ENCODE measurements at regions not wholly inside any gene's neighbourhood (a gene's known extent, or its start where the extent isn't known, plus 50 kb on each side); places are given as distances from the start of the nearest gene placed in this dataset.

- Histone ChIP-seq H3K4me2 (ENCODE audit: insufficient read depth, insufficient read length, low read length) (no peak overlapping the region), H3K27ac (ENCODE audit: insufficient read length, low read depth, low read length) (no peak overlapping the region), H3K18ac (ENCODE audit: insufficient read length, low read depth, low read length) (no peak overlapping the region), H4K20me1 (ENCODE audit: control insufficient read depth, insufficient read depth, insufficient read length) (no peaks in the 10 kb centered on the region), H2AK5ac (ENCODE audit: insufficient read length, low read length) (no peak overlapping the region), H3T11ph (ENCODE audit: low read length) (no peak overlapping the region), H3K79me2 (ENCODE audit: insufficient read depth, low read length) (no peaks in the 10 kb centered on the region), H4K8ac (replicated peaks; ENCODE audit: insufficient read length, low read depth, low read length) (no peak overlapping the region), H4K91ac (ENCODE audit: insufficient read length, low read depth, low read length) (no peak overlapping the region), H2BK20ac (ENCODE audit: low read depth, low read length, poor library complexity, severe bottlenecking) (no peak overlapping the region), H4K5ac (ENCODE audit: insufficient read length, low read depth, low read length) (no peak overlapping the region), H3K79me1 (ENCODE audit: insufficient read depth, low read depth, low read length, poor library complexity, severe bottlenecking) (no peaks in the 10 kb centered on the region), H3K14ac (ENCODE audit: insufficient read depth, low read length) (no peak overlapping the region), H2AFZ (ENCODE audit: low read length) (no peak overlapping the region), H3K23ac (ENCODE audit: insufficient read length, low read depth, low read length) (no peak overlapping the region), H3K4ac (ENCODE audit: low read depth, low read length) (no peak overlapping the region), H3K56ac (ENCODE audit: insufficient read length, low read depth, low read length) (no peak overlapping the region), H2BK15ac (ENCODE audit: low read depth, low read length) (no peak overlapping the region), H3K4me1 (ENCODE audit: insufficient read depth, low read length) (peaks cover 3% of the 10 kb centered on the region; the same call in 1 of the 2 replicates), H2BK5ac (ENCODE audit: insufficient read length, low read length) (no peak overlapping the region), H2BK120ac (ENCODE audit: low read depth, low read length, poor library complexity, severe bottlenecking) (no peak overlapping the region), H3K23me2 (ENCODE audit: insufficient read length, low read depth, low read length, poor library complexity, severe bottlenecking) (no peaks in the 10 kb centered on the region), H2BK12ac (ENCODE audit: insufficient read length, low read depth, low read length) (no peak overlapping the region), H3K9ac (ENCODE audit: extremely low read depth, insufficient read length, low read length) (no peak overlapping the region), H3K9me3 (ENCODE audit: control insufficient read depth, low read depth, low read length) (no peaks in the 10 kb centered on the region), H3K27me3 (ENCODE audit: insufficient read depth, low read length) (no peaks in the 10 kb centered on the region)
- WGBS (ENCODE audit: extremely low coverage, insufficient read length, low lambda C conversion rate): no CpG with 5 or more reads among the region's 1 CpG
- Mint-ChIP-seq H3K9me3 (no peaks in the 10 kb centered on the region), H3K36me3 (ENCODE audit: insufficient read depth in 1 of 3, low read depth in 3 of 3) (peaks cover 0 to 2% (median 0%) of the 10 kb centered on the region in 3 experiments; a peak in 2 of 7 replicates), H3K27me3 (ENCODE audit: low read depth) (no peaks in the 10 kb centered on the region; the same call in 1 of the 2 replicates), H3K4me3 (no peak overlapping the region), H3K4me1 (peaks cover 18 to 21% of the 10 kb centered on the region in 2 experiments), H3K27ac (no peak overlapping the region)
- TF ChIP-seq CTCF (conservative IDR thresholded peaks at IDR 0.05): no peak
- no peak for DNase-seq
These were observed 195.9 kb downstream of the SOX11 start for GRCh38 chr2:5888126-5888525.

Data from H9 (cell line).